GM19239 (cell line): ENCODE measurements at regions not wholly inside any gene's neighbourhood (a gene's known extent, or its start where the extent isn't known, plus 50 kb on each side); places are given as distances from the start of the nearest gene placed in this dataset.

ENCODE experiments used
- DNase-seq: peaks from one replicate; pipeline ENCODE4 v3.0.0; 2011; ENCODE audit warnings: low spot score; ENCODE audit not compliant: insufficient read length
- FAIRE-seq: peaks from 2 replicates; lab custom pipeline; 2011; peaks lifted over from hg19 to GRCh38; lab: Jason Lieb, UNC

DNA sequence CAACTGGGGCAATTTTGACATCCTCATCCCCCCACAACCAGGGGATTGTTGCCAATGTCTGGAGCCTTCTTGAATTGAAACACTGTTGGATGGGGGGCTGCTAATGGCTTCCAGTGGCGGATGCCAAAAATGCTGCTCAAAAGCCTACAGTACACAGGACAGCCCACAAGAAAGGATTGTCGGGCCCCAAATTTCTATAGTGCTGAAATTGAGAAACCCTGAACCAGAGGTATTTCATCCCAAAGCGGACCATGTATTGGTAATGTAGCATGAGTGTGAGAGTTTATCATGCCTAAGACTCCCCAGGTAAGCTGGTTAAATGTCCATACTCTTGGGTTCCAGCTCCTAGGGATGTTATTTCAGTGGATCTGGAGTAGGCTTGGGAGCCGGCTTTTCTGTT, 544.0 kb downstream of the BCL11B start:
- DNase-seq (no peak), FAIRE-seq (no peak)

DNA sequence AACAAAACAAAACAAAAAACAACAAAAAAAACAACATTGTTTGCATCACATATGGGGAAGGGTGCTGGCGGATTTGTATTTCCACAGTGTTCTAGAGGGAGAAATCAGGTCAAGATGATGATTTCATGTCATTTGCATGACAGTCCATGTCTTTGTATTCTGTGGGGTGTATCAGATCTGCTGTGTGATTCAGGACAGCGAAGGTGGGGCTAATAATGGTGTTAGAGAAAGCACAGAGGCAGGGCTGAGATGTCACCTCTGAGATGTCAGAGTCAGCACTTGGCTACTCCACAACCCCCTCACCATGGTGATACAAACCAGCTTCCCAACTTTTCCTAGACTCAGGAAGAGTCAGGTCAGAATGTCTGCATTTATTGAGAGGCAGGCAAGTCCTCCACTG, 543.2 kb downstream of the BCL11B start:
- no peak for FAIRE-seq

DNA sequence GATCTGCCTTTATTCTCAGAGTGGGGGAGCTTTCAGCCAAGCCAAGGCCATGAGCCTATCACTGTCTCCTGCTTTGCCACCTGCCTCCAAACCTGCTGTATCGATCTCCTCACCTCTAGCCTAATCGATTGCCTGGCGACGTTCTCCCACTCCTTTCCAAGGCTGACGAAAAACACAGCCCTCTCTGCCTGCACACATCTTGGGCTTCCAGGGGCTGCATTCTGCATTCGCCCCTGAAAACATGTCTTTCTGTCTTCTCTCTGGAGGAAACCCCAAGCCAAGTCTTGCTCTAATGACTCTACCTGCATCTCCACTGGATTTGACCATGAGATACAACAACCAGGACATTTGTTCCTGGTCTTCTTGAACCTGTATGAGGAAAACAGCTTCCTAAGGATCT, 540.7 kb downstream of the BCL11B start:
- no peak for DNase-seq
- FAIRE-seq = no peak

More for the DNA sequence above, 543.2 kb downstream of the BCL11B start:
- DNase-seq = no peak

DNA sequence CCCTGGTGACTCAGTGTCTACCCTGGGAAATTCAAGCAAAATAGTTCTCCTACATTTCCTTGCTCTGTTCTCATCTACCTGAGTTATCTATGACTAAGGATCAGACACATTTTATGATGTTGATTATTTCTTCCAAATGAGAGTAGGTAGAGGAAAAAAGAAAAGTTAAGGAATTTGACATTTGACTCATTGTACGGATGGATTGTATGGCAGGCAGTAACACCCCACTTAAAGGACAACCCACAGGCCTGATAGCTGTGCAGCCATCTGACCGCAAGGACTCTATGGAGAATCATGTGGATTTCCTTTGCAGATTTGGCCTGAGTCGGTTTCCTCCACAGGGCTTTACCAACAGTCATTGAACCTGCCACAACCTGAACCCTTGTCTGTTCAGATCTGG, 540.3 kb downstream of the BCL11B start:
- no peak for DNase-seq
- FAIRE-seq = no peak

DNA sequence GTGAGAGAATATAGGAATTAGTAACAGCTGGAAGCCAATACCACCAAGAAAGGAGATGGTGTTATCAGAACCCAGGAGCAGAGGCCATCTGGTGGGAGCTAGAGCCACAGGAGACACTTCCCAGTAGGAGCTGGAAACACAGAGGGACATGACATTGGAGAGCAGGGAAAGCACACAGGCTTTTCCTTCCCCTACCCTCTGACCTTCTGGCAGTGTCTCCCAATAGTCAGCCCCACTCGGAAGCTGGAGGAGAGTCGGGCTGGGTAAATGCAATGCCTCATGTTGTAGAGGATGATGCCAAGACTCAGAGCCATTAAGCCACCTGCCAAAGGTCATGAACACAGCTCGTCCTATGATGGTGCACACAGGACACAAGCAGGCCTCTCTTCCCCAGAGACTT, 538.5 kb downstream of the BCL11B start:
- DNase-seq (no peak), FAIRE-seq (no peak)

DNA sequence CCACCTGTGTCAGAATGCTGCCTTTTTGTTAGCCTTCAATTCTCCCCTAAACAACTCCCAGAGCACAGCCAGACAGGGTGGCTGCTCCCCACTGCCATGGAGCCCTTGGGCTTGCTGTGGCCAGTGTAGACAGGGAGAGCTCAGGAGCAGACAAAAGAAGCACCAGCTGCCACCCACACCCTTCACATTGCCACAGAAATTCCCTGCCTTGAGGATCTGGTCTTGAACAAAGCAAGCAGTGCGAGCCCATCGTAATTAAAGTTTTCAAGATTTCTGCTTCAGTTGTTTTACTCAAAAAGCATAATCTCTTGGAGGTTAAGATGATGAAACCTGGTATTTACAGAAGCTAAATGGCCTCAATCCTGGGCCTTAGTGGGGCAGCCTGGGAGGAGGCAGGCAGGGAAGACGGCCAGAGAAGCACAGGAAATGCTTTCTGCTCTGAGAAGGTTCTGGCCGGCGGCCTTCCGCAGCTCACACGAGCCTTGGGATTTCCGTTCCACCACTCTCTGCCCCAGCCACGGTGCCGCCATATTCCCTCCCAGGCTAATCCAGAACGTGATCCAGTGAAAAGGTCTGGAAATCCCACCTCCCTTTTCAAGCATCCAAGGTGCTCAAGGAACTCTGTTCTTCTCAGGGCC, 535.2 kb downstream of the BCL11B start:
- DNase-seq (no peak), FAIRE-seq (no peak)

DNA sequence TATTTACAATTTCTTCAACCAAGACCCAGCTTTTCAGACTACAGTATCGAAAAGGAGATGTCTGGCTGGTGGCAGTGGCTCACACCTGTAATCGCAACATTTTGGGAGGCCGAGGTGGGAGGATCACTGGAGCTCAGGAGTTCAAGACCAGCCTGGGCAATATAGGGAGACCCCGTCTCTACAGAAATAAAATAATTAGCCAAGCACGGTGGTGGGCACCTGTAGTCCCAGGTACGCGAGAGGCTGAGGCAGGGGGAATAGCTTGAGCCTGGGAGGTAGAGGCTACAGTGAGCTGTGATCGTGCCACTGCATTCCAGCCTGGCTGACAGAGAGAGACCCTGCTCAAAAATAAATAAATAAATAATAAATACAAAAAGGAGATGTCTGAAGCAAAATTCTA, 530.5 kb downstream of the BCL11B start:
- FAIRE-seq (no peak), DNase-seq (no peak)

DNA sequence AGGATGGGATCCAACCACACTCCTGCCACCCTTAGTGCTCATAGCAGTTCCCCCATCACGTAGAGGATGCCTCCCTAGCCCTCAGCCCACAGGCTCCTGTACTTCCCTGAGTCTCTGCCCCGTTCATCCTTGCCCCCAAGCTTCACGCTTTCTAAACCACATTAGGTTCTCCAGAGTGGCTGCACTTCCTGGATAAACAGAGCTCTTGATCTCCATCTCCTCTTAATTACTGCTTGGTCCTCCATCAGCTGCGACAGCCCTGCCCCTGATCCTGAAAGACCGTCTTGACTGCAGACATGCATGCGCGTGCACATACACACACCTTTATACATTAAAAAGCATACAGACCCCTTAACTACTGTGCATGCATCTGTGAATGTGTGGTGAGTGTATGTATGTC, 530.0 kb downstream of the BCL11B start:
- FAIRE-seq = no peak
- DNase-seq = no peak

DNA sequence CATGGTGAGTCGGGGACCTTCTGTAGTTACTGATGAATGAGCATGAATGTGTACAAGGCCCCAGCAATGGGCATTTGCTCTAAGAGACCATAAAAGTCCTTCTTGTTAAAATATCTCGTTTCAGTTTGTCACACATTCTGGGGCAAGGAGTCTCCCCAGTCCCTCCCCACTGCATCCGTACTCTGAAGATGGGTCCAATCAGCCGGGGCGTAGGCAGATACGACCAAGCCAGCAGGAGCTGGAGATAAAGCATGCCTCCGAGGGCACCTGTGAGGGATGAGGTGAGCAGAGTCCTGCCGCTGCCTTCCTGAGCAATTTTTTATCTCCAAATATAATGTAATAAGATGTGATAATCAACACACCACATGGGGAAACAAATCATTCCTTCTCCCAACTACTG, 528.5 kb downstream of the BCL11B start:
- no peak for DNase-seq
- FAIRE-seq = no peak

DNA sequence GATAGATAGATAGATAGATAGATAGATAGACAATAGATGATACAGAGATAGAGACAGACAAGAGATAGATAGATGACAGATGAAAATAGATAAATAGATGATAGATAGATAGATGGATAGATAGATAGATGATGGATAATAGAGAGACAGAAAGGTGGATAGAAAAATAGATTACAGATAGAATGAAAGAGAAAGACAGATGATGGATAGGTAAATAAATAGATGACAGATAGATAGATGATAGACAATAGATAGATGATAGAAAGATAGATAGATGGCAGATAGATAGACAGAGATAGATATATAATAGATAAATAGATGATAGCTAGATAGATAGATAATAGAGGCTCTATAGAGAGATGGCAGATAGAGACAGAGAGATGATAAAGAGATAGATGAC, 523.0 kb downstream of the BCL11B start:
- DNase-seq (no peak), FAIRE-seq (no peak)

DNA sequence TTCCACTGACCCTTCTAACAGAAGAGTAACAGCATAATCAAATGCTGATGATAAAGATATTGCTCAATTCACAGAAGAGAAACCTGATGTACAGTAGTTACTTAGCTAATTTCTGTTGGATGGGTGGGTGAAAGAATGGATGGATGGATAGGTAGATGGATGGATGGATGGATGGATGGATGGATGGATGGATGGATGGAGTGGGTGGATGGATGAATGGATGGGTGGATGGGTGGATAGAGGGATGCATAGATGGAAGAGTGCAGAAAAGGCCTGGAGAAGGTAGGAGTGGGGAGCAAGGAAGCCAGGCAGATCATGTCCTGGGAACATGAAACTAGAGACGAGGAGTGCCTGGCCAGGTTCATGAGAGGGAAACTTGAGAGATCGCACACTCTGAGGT, 520.9 kb downstream of the BCL11B start:
- FAIRE-seq = no peak
- no peak for DNase-seq

DNA sequence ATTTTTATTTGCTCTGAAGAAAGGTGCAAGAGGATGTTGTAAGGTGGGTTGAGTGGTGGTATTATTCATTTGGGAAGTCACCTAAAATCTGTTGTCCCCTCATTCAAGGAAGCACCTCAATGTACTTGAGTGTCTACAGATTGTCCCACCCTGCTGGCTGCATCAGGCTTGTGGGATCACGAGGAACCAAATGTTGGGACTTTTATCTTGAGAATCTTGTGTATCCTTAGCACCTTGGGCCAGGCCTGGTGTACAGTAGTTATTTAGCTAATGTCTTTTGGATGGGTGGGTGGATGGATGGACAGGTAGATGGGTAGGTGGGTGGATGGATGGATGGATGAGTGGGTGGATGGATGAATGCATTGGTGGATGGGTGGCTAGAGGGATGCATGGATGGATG, 519.3 kb downstream of the BCL11B start:
- no peak for FAIRE-seq

DNA sequence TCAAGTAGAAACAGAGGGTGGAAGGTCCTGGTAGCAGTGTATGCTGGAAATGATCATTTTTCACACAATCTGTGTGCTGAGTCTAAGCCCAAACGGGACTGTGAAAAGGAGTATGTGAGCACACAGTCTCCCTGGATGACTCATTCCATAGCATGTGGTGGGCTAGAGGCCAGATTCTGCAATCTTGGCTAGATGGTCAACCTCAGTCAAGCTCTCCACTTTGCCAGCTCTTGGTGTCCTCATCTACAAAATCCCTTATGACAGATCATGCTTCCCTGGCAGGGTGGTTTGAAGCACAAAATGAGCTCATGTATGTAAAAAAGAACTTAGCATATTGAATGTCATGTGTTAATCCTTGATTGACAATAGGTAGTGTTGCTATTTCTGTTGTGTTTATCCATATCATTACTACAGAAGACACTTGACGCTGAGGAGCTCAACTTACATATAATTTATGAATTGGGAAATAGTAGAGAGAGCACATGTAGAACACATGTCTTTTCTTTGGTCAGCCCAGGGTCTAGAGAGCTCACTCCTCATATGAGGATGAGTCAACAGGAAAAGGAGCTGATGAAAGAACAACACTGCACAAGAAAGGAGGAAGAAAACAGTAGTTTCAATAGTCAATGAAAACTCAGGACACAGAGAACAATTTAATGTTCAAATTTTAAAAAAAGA, 517.5 kb downstream of the BCL11B start:
- no peak for FAIRE-seq
- no peak for DNase-seq

More for the DNA sequence above, 519.3 kb downstream of the BCL11B start:
- DNase-seq = no peak

DNA sequence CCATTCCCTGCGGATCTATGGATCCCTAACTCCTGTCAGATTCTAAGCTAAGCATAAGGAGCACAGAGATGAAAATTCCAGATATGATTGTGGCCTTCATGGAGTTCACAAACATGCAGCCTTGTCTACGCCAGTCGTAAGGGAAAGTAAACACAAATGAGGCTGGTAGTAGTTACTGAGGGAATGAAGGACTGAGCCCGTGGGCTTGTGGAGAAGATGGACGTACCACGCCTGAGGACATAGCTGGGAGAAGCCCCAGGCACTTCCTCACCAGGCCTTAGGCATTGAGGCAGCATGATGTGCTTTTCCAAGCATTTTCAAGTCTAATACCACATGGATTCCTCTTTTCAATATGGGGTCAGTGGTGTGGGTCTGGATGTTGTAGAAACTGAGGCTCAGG, 515.2 kb downstream of the BCL11B start:
- FAIRE-seq (no peak), DNase-seq (no peak)

DNA sequence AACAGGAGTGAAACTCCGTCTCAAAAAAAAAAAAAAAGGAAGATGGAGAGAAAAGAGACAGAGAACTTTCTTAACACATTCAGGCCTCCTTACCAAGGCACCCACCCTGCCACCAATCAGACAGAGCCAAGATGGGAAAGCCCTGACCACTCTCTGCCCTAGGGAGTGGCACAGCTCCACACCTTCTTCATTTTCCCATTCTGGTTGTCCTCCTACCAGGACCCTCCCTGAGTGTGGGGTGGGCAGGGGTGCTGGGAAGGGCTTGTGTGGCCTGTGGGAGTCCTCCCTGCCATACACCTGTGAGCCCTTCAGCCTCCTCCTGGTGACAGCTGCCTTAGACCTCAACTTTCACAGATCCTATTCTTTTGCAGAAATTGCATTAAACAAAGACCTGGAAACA, 513.6 kb downstream of the BCL11B start:
- FAIRE-seq = no peak
- no peak for DNase-seq

DNA sequence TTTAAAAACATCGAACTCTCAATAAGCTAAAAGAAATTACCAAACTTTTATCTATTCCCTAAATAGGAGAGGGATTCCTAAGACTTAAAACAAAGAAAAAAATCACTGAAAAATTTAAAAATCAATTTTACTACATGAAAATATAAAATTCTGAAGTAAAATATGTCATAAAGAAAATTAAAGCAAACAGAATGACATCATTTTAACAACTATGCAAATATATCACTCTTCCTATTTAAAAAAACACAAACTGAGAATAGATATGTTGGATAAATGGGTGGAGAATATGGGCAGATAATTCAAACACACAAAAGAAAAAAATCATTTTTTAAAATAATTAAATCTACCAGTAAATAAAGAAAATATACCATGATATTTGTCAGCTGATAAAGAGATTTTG, 510.0 kb downstream of the BCL11B start:
- FAIRE-seq = no peak
- DNase-seq = no peak

DNA sequence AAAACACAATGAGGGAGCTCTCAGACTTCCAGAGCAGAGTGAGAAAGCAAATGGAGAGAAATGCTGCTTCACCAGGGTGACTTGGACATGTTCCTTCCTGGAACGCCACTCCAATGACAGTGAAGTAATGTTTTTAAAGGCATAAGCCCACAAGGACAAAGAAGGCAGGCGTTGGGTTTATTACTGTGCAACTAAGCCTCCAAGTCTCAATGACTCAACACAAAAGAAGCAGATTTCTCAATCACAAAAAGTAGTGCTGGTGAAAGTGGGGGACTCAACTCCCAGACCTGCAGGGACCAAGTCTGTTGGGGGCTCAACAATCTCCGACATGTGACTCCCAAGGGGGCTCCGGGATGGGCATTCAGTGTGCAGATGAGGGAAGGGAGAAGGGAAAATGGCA, 505.2 kb downstream of the BCL11B start:
- DNase-seq = no peak
- no peak for FAIRE-seq

DNA sequence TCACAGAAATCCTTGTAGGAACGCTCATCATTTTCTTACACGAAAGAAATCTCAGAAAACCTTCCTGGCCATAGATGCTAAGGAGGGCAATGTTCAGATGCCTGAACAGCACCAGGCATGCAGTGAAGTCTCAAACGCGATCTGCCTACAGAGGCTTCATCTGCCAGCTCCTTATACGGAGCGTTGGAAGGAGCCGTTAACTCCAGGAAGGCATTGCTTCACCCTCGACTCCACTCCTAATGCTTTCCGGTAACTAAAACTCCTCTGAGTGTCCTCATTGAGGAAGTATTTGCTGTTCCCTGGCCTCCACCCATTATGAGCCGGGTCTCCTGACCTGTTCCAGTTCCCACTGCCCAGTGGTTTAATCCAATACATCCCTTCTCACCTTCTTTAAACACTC, 502.7 kb downstream of the BCL11B start:
- no peak for DNase-seq

DNA sequence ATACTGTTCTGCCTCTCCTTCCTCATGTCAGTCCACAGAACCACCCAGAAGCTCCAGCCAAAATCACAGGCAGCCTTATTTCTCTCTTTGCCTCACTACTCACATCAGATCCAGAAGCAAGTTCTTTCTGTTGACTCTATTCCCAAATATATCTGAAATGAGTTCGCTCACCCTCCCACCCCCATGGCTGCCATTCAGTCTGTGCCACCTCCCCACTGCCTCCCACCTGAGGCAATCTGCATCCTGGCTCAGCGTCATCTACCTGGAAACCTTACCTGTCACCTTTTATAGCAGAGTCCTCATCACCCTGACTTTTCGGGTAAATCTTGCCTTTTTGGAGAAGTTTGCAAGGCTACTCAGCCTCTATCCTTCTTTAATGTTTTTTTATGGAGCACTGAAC, 501.8 kb downstream of the BCL11B start:
- DNase-seq (no peak), FAIRE-seq (no peak)

More for the DNA sequence above, 502.7 kb downstream of the BCL11B start:
- FAIRE-seq = no peak

DNA sequence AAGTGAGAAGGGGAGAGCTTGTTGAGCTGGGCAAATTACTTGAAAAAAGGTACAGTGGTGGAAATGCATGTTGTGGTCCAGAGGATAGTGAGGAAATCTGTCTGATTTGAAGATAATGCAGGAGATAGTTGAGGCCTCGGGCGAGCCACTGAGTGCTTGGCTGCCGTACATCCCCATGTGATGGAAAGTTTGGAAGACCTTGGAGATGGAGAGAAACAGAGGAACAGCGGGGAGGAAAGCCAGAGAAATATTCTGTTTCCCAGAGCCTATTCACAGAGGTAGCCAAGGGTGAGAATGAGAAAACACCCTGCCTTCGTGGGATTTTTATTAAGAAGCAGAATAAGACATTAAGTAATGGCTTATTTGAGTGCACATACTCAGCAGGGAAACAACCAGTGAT, 498.2 kb downstream of the BCL11B start:
- no peak for FAIRE-seq
- DNase-seq = no peak

DNA sequence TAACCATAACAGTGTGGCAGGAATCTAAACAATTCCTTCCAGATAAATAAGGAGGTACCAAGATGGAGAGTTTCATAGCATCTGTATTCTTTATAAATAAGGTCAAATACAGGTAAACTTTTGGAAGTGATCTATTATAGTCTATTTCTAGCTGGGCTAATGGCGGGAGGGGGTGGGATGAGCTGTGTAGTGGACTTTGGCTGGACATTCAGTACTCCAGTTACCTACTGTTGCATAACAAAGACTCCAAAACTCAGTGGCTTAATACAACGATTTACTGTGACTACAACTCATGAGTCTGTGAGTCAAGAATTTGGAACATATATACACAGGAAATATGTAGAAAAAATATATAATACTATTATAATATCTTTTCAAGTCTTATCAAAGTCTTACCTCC, 496.1 kb downstream of the BCL11B start:
- FAIRE-seq = no peak
- no peak for DNase-seq

DNA sequence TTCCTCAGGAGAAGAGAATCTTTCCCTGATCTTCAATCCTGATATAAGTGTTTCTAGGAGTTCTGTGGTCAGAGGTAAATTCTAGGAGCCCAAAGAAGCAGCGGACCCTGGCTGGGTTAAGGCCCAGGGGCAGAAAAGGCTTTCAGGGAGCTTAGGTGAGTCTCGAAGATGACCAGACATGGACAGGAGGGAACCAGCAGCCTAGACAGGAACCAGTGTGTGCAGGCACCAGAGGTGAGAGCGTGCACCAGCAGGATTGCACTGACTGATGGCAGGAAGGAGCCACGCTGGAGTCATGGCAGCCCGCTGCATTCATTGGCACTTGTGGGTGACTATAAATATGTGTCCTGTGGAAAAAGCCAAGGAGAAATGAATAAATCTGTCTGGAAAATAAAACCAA, 489.9 kb downstream of the BCL11B start:
- FAIRE-seq (no peak), DNase-seq (no peak)
